ENCODE measurements at regions not wholly inside any gene's neighbourhood (a gene's known extent, or its start where the extent isn't known, plus 50 kb on each side); places are given as distances from the start of the nearest gene placed in this dataset.

GRCh38 chr3:4008205-4008604 lies 209.0 kb downstream of the LRRN1 start:
- Histone ChIP-seq H3K4me1 (replicated peaks in 1 of 2) (no peaks in the 10 kb centered on the region), H3K27ac (no peak overlapping the region), H3K27me3 (no peaks in the 10 kb centered on the region), H3K36me3 (replicated peaks in 1 of 2) (no peaks in the 10 kb centered on the region), H3K4me3 (no peak overlapping the region), H3K9me3 (replicated peaks in 1 of 3) (no peaks in the 10 kb centered on the region)
- DNase-seq = no peak
- TF ChIP-seq POLR2A (IDR thresholded peaks at IDR 0.05) (no peak), CTCF (IDR thresholded peaks at IDR 0.05) (no peak)
- WGBS, 4 donors = 64 to 75% (median 68%) methylated on average over 2 of the region's 2 CpGs
- intact Hi-C loops (cut with DNase I) = no loop called here

- no peaks in the 10 kb centered on the region for H3K36me3 ChIP-seq (replicated peaks in 1 of 2)
- intact Hi-C loops (cut with DNase I) = loop anchor here in 1 of 2 donors (10.0 kb wide), 1 partner anchor 796 kb away; no protein-coding TSS in a partner anchor
- no peaks in the 10 kb centered on the region for H3K27me3 ChIP-seq
- WGBS, 4 donors = 49 to 67% (median 55%) methylated on average over 1 of the region's 1 CpG
- TF ChIP-seq CTCF (IDR thresholded peaks at IDR 0.05) = no peak
- no peak for TF ChIP-seq POLR2A (IDR thresholded peaks at IDR 0.05)
- H3K4me1 ChIP-seq (replicated peaks in 1 of 2) = no peaks in the 10 kb centered on the region
- no peak overlapping the region for H3K4me3 ChIP-seq
- H3K9me3 ChIP-seq (replicated peaks in 1 of 3) = no peaks in the 10 kb centered on the region
- no peak for DNase-seq
- H3K27ac ChIP-seq = no peak overlapping the region
Measured at GRCh38 chr3:4011166-4011565, 211.9 kb downstream of the LRRN1 start.

- no peaks in the 10 kb centered on the region for H3K9me3 ChIP-seq (replicated peaks in 1 of 3)
- H3K4me1 ChIP-seq (replicated peaks in 1 of 2) = no peaks in the 10 kb centered on the region
- no peaks in the 10 kb centered on the region for H3K36me3 ChIP-seq (replicated peaks in 1 of 2)
- H3K4me3 ChIP-seq = no peak overlapping the region
- no peaks in the 10 kb centered on the region for H3K27me3 ChIP-seq
- WGBS, 4 donors = 55 to 76% (median 63%) methylated on average over 2 of the region's 2 CpGs
- no peak overlapping the region for H3K27ac ChIP-seq
- TF ChIP-seq POLR2A (IDR thresholded peaks at IDR 0.05) = no peak
- no peak for TF ChIP-seq CTCF (IDR thresholded peaks at IDR 0.05)
- DNase-seq = no peak
- intact Hi-C loops (cut with DNase I) = loop anchor here in 1 of 2 donors (10.0 kb wide), 1 partner anchor 801 kb away; no protein-coding TSS in a partner anchor
Measured at GRCh38 chr3:4015426-4015825, 216.2 kb downstream of the LRRN1 start.

GRCh38 chr3:4019501-4019900 lies 220.3 kb downstream of the LRRN1 start:
- H3K4me3 ChIP-seq = no peak overlapping the region
- no peaks in the 10 kb centered on the region for H3K27me3 ChIP-seq
- DNase-seq = no peak
- no peaks in the 10 kb centered on the region for H3K36me3 ChIP-seq (replicated peaks in 1 of 2)
- no peaks in the 10 kb centered on the region for H3K9me3 ChIP-seq (replicated peaks in 1 of 3)
- 50 to 83% (median 70%) methylated on average over 1 of the region's 1 CpG for WGBS, 4 donors
- TF ChIP-seq POLR2A (IDR thresholded peaks at IDR 0.05) (no peak), CTCF (IDR thresholded peaks at IDR 0.05) (no peak)
- H3K27ac ChIP-seq = no peak overlapping the region
- H3K4me1 ChIP-seq (replicated peaks in 1 of 2) = no peaks in the 10 kb centered on the region
- intact Hi-C loops (cut with DNase I) = loop anchor here in 1 of 2 donors (10.0 kb wide), 1 partner anchor 805 kb away; no protein-coding TSS in a partner anchor
